IPS-20b (cell line): ENCODE measurements at regions not wholly inside any gene's neighbourhood (a gene's known extent, or its start where the extent isn't known, plus 50 kb on each side); places are given as distances from the start of the nearest gene placed in this dataset.
"Not testable (repeated sequence)": the region's sequence is repeated elsewhere in the genome, so short reads cannot be mapped to it uniquely, and the experiment has no call there.

Source experiments
- H3K27ac ChIP-seq: one replicate; pipeline ENCODE4 v1.5.1; 2013; ENCODE audit warnings: low read length
- H3K27me3 ChIP-seq: 2 replicates; pipeline ENCODE4 v1.6.1; 2013; ENCODE audit warnings: mild to moderate bottlenecking, low read length, inconsistent platforms; ENCODE audit not compliant: insufficient read depth
- H3K36me3 ChIP-seq: 2 replicates; pipeline ENCODE4 v1.6.1; 2013; ENCODE audit warnings: low read depth, mild to moderate bottlenecking, inconsistent platforms, low read length, moderate library complexity; ENCODE audit not compliant: insufficient read depth
- H3K4me1 ChIP-seq: 2 replicates; pipeline ENCODE4 v1.6.1; 2013; ENCODE audit warnings: mild to moderate bottlenecking, control low read depth, inconsistent platforms, low read length, moderate library complexity; ENCODE audit not compliant: insufficient read depth
- H3K4me3 ChIP-seq: 2 replicates; pipeline ENCODE4 v1.5.1; 2013; ENCODE audit warnings: mild to moderate bottlenecking, low read length, inconsistent platforms
- H3K9ac ChIP-seq: 2 replicates; pipeline ENCODE4 v1.6.1; 2013; ENCODE audit warnings: low read depth, mild to moderate bottlenecking, inconsistent platforms, low read length, moderate library complexity
- H3K9me3 ChIP-seq: 2 replicates; pipeline ENCODE4 v1.6.1; 2013; ENCODE audit warnings: mild to moderate bottlenecking, low read depth, low read length, inconsistent platforms; ENCODE audit not compliant: insufficient read depth

DNA sequence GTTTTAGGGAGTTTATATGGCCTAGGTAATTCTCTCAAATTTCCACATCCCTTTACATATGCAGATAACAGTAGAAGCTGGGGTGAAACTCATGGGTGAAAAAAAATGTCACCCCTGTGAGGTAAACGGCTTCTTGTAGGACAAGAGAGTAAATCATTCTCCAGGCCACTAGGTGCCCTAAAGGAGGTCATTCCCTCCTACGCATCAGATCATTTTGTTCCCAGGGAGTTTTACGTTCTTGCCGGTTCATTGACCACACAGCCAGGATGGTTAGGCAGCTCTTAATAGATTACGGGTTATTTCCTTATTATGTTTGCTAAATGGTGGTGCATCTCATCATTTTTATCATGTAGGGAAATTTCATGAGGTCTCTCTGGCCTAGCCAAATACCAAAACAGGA is 225.8 kb upstream of the NOCT start:
- H3K9ac ChIP-seq, result no peak overlapping the region
- no peak overlapping the region for H3K27ac ChIP-seq

GRCh38 chr4:138788857-138789256 is 226.7 kb upstream of the NOCT start:
- H3K9me3 ChIP-seq, result no peaks in the 10 kb centered on the region
- no peak overlapping the region for H3K27ac ChIP-seq
- no peaks in the 10 kb centered on the region for H3K4me1 ChIP-seq
- H3K27me3 ChIP-seq, result no peaks in the 10 kb centered on the region
- H3K4me3 ChIP-seq, result no peak overlapping the region
- H3K9ac ChIP-seq, result no peak overlapping the region
- H3K36me3 ChIP-seq, result no peaks in the 10 kb centered on the region

More for the DNA sequence above, 225.8 kb upstream of the NOCT start:
- no peaks in the 10 kb centered on the region for H3K4me1 ChIP-seq
- H3K9me3 ChIP-seq, result no peaks in the 10 kb centered on the region
- no peak overlapping the region for H3K4me3 ChIP-seq
- no peaks in the 10 kb centered on the region for H3K36me3 ChIP-seq
- no peaks in the 10 kb centered on the region for H3K27me3 ChIP-seq

DNA sequence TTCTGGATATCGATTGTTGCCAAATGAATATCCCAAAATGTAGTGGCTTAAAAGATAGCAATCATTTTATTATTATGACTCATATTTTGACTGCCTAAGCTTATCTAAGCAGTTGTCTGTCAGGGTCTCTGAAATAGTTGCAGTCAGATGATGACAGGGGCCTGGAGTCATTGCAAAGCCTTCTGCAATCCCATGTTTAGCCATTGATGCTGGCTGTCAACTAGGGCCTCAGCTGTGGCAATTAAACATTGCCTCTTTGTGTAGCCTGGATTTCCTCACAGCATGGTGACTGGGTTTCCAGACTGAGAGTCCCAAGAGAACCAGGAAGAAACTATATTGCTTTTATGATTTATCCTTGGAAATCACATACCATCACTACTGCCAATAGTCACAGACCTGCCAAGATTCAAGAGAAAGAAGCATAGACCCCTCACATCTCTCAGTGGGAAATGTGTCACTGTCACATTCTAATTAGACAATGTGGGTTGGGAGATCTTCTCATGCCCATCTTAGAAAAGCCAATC is 227.3 kb upstream of the NOCT start:
- Histone ChIP-seq H3K4me3 (no peak overlapping the region), H3K4me1 (no peaks in the 10 kb centered on the region), H3K36me3 (no peaks in the 10 kb centered on the region), H3K27me3 (no peaks in the 10 kb centered on the region), H3K27ac (no peak overlapping the region), H3K9me3 (no peaks in the 10 kb centered on the region), H3K9ac (no peak overlapping the region)

DNA sequence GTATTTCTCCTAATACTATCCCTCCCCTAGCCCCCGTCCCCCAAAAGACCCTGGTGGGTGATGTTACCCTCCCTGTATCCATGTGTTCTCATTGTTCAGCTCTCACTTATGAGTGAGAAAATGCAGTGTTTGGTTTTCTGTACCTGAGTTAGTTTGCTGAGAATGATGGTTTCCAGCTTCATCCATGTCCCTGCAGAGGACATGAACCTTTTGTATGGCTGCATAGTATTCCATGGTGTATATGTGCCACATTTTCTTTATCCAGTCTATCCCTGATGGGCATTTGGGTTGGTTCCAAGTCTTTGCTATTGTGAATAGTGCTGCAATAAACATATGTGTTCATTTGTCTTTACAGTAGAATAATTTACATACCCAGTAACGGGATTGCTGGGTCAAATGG is 235.8 kb upstream of the NOCT start:
- not testable (repeated sequence) for H3K9ac ChIP-seq, H3K27ac ChIP-seq, H3K9me3 ChIP-seq, H3K4me3 ChIP-seq, H3K27me3 ChIP-seq, H3K36me3 ChIP-seq, H3K4me1 ChIP-seq

DNA sequence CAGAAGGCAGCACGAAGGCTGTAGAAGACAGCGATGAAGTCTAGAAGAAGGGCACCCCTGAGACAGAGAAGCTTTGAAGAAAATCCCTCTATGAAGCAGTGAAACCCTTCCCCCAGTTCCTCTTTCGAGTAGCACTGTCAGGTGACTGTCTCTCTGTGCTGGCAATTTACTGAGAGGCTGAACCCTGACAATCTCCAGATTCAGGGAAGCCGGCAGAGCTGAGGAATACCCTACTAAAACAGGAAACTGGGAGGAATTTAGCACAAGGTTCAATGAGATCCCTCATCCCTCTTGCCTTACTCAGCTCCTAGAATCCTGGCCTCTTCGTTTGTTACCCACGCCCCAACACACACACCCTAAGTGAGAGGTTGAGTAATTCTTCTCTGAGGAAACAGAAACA is 239.7 kb upstream of the NOCT start:
- no peaks in the 10 kb centered on the region for H3K9me3 ChIP-seq
- H3K4me3 ChIP-seq, result no peak overlapping the region
- H3K27me3 ChIP-seq, result no peaks in the 10 kb centered on the region
- no peak overlapping the region for H3K27ac ChIP-seq
- no peaks in the 10 kb centered on the region for H3K36me3 ChIP-seq
- H3K4me1 ChIP-seq, result 0 out of 2 replicates have a peak, but pooled peaks cover 3% of the 10 kb centered on the region
- no peak overlapping the region for H3K9ac ChIP-seq

DNA sequence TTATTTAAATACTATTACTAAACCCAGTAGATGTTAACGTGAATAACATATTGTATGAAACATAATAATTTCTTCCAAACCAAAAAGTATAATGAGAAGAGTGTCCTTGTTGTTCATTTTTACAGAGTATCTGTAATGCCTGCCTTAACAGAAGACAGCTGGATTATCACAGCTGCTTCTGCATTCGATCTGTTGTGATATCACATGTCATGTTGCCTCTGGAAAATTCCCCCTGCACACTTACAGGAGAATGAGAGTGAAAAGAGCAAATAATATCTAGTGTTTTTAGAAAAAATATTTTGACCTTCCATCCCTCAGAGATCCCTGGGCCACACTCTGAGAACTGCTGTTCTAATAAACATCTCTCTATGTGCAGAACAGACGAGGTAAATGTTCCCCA is 240.1 kb upstream of the NOCT start:
- Histone ChIP-seq H3K27me3 (no peaks in the 10 kb centered on the region), H3K4me1 (0 out of 2 replicates have a peak, but pooled peaks cover 3% of the 10 kb centered on the region), H3K9ac (no peak overlapping the region), H3K36me3 (no peaks in the 10 kb centered on the region), H3K9me3 (no peaks in the 10 kb centered on the region), H3K27ac (no peak overlapping the region), H3K4me3 (no peak overlapping the region)

DNA sequence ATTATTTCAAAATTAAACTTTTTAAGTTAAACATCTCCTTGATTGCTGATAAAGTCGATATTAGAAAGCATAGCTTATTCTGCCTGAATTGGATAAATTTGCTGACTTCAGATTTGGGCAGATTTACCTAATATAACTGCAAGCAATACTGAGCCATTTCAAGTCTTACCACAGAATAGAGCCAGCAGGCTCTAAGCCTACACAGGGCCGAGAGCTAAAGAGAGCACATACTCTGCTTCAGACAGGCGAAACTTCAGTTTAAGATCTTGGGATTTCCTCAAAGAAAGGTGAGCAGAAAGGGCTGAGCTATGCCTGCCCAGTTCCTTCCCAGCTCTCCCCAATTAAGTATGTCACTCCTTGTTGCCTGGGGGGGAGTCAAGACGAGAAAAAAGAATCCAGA is 240.6 kb upstream of the NOCT start:
- no peak overlapping the region for H3K9ac ChIP-seq
- no peak overlapping the region for H3K27ac ChIP-seq

GRCh38 chr4:138774125-138774524 is 241.5 kb upstream of the NOCT start:
- not testable (repeated sequence) for H3K9ac ChIP-seq, H3K4me1 ChIP-seq, H3K4me3 ChIP-seq, H3K36me3 ChIP-seq, H3K9me3 ChIP-seq, H3K27ac ChIP-seq, H3K27me3 ChIP-seq

More for the DNA sequence above, 240.6 kb upstream of the NOCT start:
- Histone ChIP-seq H3K9me3 (no peaks in the 10 kb centered on the region), H3K4me1 (0 out of 2 replicates have a peak, but pooled peaks cover 3% of the 10 kb centered on the region), H3K4me3 (no peak overlapping the region), H3K36me3 (no peaks in the 10 kb centered on the region), H3K27me3 (no peaks in the 10 kb centered on the region)

DNA sequence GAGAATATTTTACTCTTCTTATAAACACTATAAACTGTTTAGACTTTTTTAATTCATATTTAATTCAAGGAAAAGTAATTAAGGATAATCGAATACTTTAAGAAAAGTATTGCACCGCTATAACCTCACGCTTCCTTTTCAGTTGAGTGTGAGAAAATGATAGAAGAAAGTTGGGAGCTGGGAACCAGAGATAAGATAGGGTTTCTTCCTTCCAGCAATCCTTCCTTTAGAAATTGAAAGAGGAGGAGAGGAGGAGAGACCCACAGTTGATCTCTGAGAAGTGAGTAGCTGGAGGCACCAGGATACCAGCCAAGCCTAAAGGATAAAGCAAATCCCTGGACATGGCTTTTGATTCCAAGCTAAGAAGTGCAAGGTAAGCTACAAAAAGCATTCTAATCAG is 242.3 kb upstream of the NOCT start:
- no peak overlapping the region for H3K4me3 ChIP-seq
- H3K36me3 ChIP-seq, result no peaks in the 10 kb centered on the region
- no peak overlapping the region for H3K9ac ChIP-seq
- H3K27me3 ChIP-seq, result no peaks in the 10 kb centered on the region
- 0 out of 2 replicates have a peak, but pooled peaks cover 3% of the 10 kb centered on the region for H3K4me1 ChIP-seq
- H3K9me3 ChIP-seq, result no peaks in the 10 kb centered on the region
- H3K27ac ChIP-seq, result no peak overlapping the region

- Histone ChIP-seq H3K36me3 (no peaks in the 10 kb centered on the region), H3K9me3 (no peaks in the 10 kb centered on the region), H3K4me1 (0 out of 2 replicates have a peak, but pooled peaks cover 3% of the 10 kb centered on the region), H3K27ac (no peak overlapping the region), H3K9ac (no peak overlapping the region), H3K4me3 (no peak overlapping the region), H3K27me3 (no peaks in the 10 kb centered on the region)
These were observed 243.2 kb upstream of the NOCT start for GRCh38 chr4:138772366-138772765.

- H3K4me1 ChIP-seq, result 0 out of 2 replicates have a peak, but pooled peaks cover 3% of the 10 kb centered on the region
- H3K9me3 ChIP-seq, result no peaks in the 10 kb centered on the region
- no peaks in the 10 kb centered on the region for H3K36me3 ChIP-seq
- no peaks in the 10 kb centered on the region for H3K27me3 ChIP-seq
- H3K27ac ChIP-seq, result no peak overlapping the region
- no peak overlapping the region for H3K4me3 ChIP-seq
- no peak overlapping the region for H3K9ac ChIP-seq
These were observed 244.8 kb upstream of the NOCT start for GRCh38 chr4:138770818-138771217.

DNA sequence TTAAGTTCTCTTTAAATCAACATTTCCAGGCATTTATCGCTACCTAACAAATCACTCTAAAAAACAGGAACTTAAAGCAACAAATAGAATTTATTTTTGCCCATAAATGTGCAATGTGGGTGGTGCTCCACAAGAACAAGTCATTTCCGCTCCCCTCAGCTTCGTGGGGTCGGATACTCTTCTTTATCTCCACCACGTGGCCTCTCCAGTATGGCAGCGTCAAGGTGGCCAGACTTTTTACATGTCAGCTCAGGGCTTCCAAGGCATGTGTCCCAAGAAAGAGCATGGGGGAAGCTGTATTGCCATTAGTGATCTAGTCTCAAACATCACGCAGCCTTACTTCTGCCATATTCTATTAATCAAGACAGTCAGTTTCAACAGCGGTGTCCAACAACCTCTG is 249.2 kb upstream of the NOCT start:
- no peak overlapping the region for H3K4me3 ChIP-seq
- H3K9me3 ChIP-seq, result no peaks in the 10 kb centered on the region
- no peak overlapping the region for H3K9ac ChIP-seq
- no peak overlapping the region for H3K27ac ChIP-seq
- no peaks in the 10 kb centered on the region for H3K4me1 ChIP-seq
- no peaks in the 10 kb centered on the region for H3K36me3 ChIP-seq
- no peaks in the 10 kb centered on the region for H3K27me3 ChIP-seq
